22Rv1 (cell line): ENCODE measurements at regions not wholly inside any gene's neighbourhood (a gene's known extent, or its start where the extent isn't known, plus 50 kb on each side); places are given as distances from the start of the nearest gene placed in this dataset.

Experiments
- H3K27ac ChIP-seq: fragments of 450-650 bp; 2 replicates; pipeline ENCODE4 v1.5.1; 2017
- CTCF ChIP-seq: fragments of 450-650 bp; IDR thresholded peaks from 2 replicates; pipeline ENCODE4 v1.5.1; 2017; ENCODE audit warnings: mild to moderate bottlenecking
- ZFX ChIP-seq: fragments of 450-650 bp; IDR thresholded peaks from 2 replicates; pipeline ENCODE4 v1.6.1; 2017; ENCODE audit warnings: antibody characterized with exemption, borderline replicate concordance

- H3K27ac ChIP-seq: no peak overlapping the region
- TF ChIP-seq CTCF: no peak
- TF ChIP-seq ZFX: no peak
These were observed 316.3 kb downstream of the SLC6A15 start for GRCh38 chr12:84596266-84596665.

GRCh38 chr12:84594157-84594556 lies 318.4 kb downstream of the SLC6A15 start:
- no peak for TF ChIP-seq ZFX
- TF ChIP-seq CTCF: no peak
- no peak overlapping the region for H3K27ac ChIP-seq

GRCh38 chr12:84585776-84586395 lies 326.7 kb downstream of the SLC6A15 start:
- H3K27ac ChIP-seq: no peak overlapping the region
- TF ChIP-seq ZFX (no peak), CTCF (no peak)

- H3K27ac ChIP-seq: no peak overlapping the region
- TF ChIP-seq CTCF: no peak
- TF ChIP-seq ZFX: no peak
These were observed 340.4 kb downstream of the SLC6A15 start for GRCh38 chr12:84572196-84572595.

GRCh38 chr12:84562331-84562730 lies 350.3 kb downstream of the SLC6A15 start:
- no peak for TF ChIP-seq ZFX
- TF ChIP-seq CTCF: no peak
- no peak overlapping the region for H3K27ac ChIP-seq

GRCh38 chr12:84561351-84561750 lies 351.2 kb downstream of the SLC6A15 start:
- no peak overlapping the region for H3K27ac ChIP-seq
- TF ChIP-seq ZFX (no peak), CTCF (no peak)

- TF ChIP-seq ZFX (no peak), CTCF (no peak)
These were observed 358.3 kb downstream of the SLC6A15 start for GRCh38 chr12:84554199-84554723.

More at GRCh38 chr12:84554199-84554723, 358.3 kb downstream of the SLC6A15 start:
- no peak overlapping the region for H3K27ac ChIP-seq
